WTC11 (cell line): ENCODE measurements at regions not wholly inside any gene's neighbourhood (a gene's known extent, or its start where the extent isn't known, plus 50 kb on each side); places are given as distances from the start of the nearest gene placed in this dataset.

ENCODE experiments used
- ATAC-seq: fragments of 200-7000 bp; cut with Tn5 transposase; 2 replicates; pipeline ENCODE4 v1.10.0; 2021; ENCODE audit warnings: mild to moderate bottlenecking, moderate library complexity
- CTCF ChIA-PET: fragments of 300-600 bp; sonication (Branson Sonifier 250); formaldehyde crosslinking; loops from one replicate; lab custom pipeline; 2021; ENCODE audit warnings: antibody characterized with exemption; lab: Charles Lee
- POLR2A ChIA-PET: fragments of 350-600 bp; sonication (Branson Sonifier 250); formaldehyde crosslinking; loops from one replicate; lab custom pipeline; 2021; ENCODE audit warnings: antibody characterized with exemption; lab: Charles Lee
- DNase-seq: peaks from one replicate; pipeline ENCODE4 v3.0.0; 2021; ENCODE audit warnings: low spot score
- H3K27ac Mint-ChIP-seq: 2 replicates; pipeline ENCODE4 v1.8.0; 2021; ENCODE audit warnings: mixed read lengths
- H3K27me3 Mint-ChIP-seq: 2 replicates; pipeline ENCODE4 v1.8.0; 2021; ENCODE audit warnings: low read depth, mild to moderate bottlenecking, moderate library complexity, mixed read lengths
- H3K36me3 Mint-ChIP-seq: 2 replicates; pipeline ENCODE4 v1.8.0; 2021; ENCODE audit warnings: mixed read lengths
- H3K4me1 Mint-ChIP-seq: 2 replicates; pipeline ENCODE4 v1.8.0; 2022; ENCODE audit warnings: mixed read lengths
- H3K4me3 Mint-ChIP-seq: 2 replicates; pipeline ENCODE4 v1.8.0; 2021; ENCODE audit warnings: mild to moderate bottlenecking, moderate library complexity, mixed read lengths
- H3K9me3 Mint-ChIP-seq: 2 replicates; pipeline ENCODE4 v1.8.0; 2021; ENCODE audit warnings: mixed read lengths
- AFF4 ChIP-seq: sonication (generic); formaldehyde crosslinking; IDR thresholded peaks from 2 replicates; pipeline ENCODE4 v1.8.1; 2023; ENCODE audit warnings: mild to moderate bottlenecking, missing genetic modification reagents, borderline replicate concordance
- ARID4B ChIP-seq: sonication (generic); formaldehyde crosslinking; IDR thresholded peaks from 2 replicates; pipeline ENCODE4 v1.8.0; 2023; ENCODE audit warnings: missing genetic modification reagents, mild to moderate bottlenecking, borderline replicate concordance
- CBFB ChIP-seq: sonication (generic); formaldehyde crosslinking; IDR thresholded peaks from 2 replicates; pipeline ENCODE4 v1.8.1; 2022; ENCODE audit warnings: mild to moderate bottlenecking, low read depth, missing genetic modification reagents
- EMX1 ChIP-seq: fragments of 250-450 bp; sonication (Bioruptor Pico); IDR thresholded peaks from 2 replicates; pipeline ENCODE4 v1.8.0; 2021; ENCODE audit warnings: mild to moderate bottlenecking
- FOXK1 ChIP-seq: sonication (generic); formaldehyde crosslinking; IDR thresholded peaks from 2 replicates; pipeline ENCODE4 v1.8.0; 2022; ENCODE audit warnings: mild to moderate bottlenecking, moderate library complexity, missing genetic modification reagents
- GTF2I ChIP-seq: fragments of 250-450 bp; sonication (Bioruptor Pico); conservative IDR thresholded peaks from 2 replicates; pipeline ENCODE4 v1.4.0; 2021; ENCODE audit warnings: mild to moderate bottlenecking
- HMGA2 ChIP-seq: fragments of 250-450 bp; sonication (Bioruptor Pico); IDR thresholded peaks from 2 replicates; pipeline ENCODE4 v1.4.0; 2021; ENCODE audit warnings: mild to moderate bottlenecking, moderate library complexity
- MYBL2 ChIP-seq: sonication (generic); formaldehyde crosslinking; IDR thresholded peaks from 2 replicates; pipeline ENCODE4 v1.8.1; 2023; ENCODE audit warnings: mild to moderate bottlenecking, moderate library complexity, missing genetic modification reagents
- NFE2L1 ChIP-seq: sonication (generic); formaldehyde crosslinking; IDR thresholded peaks from 2 replicates; pipeline ENCODE4 v1.8.1; 2023; ENCODE audit warnings: missing genetic modification reagents
- NFYB ChIP-seq: sonication (generic); formaldehyde crosslinking; conservative IDR thresholded peaks from 2 replicates; pipeline ENCODE4 v1.8.0; 2022; ENCODE audit warnings: low read depth, missing genetic modification reagents
- NR1H2 ChIP-seq: sonication (generic); formaldehyde crosslinking; IDR thresholded peaks from 2 replicates; pipeline ENCODE4 v1.9.0; 2021; ENCODE audit warnings: mild to moderate bottlenecking, moderate library complexity, missing genetic modification reagents
- PRDM15 ChIP-seq: sonication (generic); formaldehyde crosslinking; IDR thresholded peaks from 2 replicates; pipeline ENCODE4 v1.8.0; 2022; ENCODE audit warnings: missing genetic modification reagents
- SP1 ChIP-seq: sonication (generic); formaldehyde crosslinking; conservative IDR thresholded peaks from 2 replicates; pipeline ENCODE4 v1.8.1; 2022; ENCODE audit warnings: missing genetic modification reagents
- STAT6 ChIP-seq: sonication (generic); formaldehyde crosslinking; conservative IDR thresholded peaks from 2 replicates; pipeline ENCODE4 v1.8.1; 2023; ENCODE audit warnings: mild to moderate bottlenecking, low read depth, missing genetic modification reagents, moderate library complexity
- ZNF121 ChIP-seq: sonication (generic); formaldehyde crosslinking; IDR thresholded peaks from 2 replicates; pipeline ENCODE4 v1.8.0; 2023; ENCODE audit warnings: missing genetic modification reagents
- ZNF138 ChIP-seq: sonication (generic); formaldehyde crosslinking; conservative IDR thresholded peaks from 2 replicates; pipeline ENCODE4 v1.8.1; 2022; ENCODE audit warnings: mild to moderate bottlenecking, moderate library complexity, missing genetic modification reagents
- ZNF263 ChIP-seq: sonication (generic); formaldehyde crosslinking; IDR thresholded peaks from 2 replicates; pipeline ENCODE4 v1.8.1; 2022; ENCODE audit warnings: low read depth, mild to moderate bottlenecking, moderate library complexity, missing genetic modification reagents
- ZNF423 ChIP-seq: fragments of 250-450 bp; sonication (Bioruptor Pico); IDR thresholded peaks from 2 replicates; pipeline ENCODE4 v2.1.2; 2022; ENCODE audit warnings: mild to moderate bottlenecking, moderate library complexity

- no peak overlapping the region for H3K27ac Mint-ChIP-seq
Observed at GRCh38 chr4:133003169-133003568, 145.9 kb upstream of the PCDH10 start.

More at GRCh38 chr4:133003169-133003568, 145.9 kb upstream of the PCDH10 start:
- no peaks in the 10 kb centered on the region for H3K36me3 Mint-ChIP-seq
- TF ChIP-seq ARID4B: no peak
- TF ChIP-seq ZNF138 (CRISPR knock-in tag): no peak
- TF ChIP-seq ZNF121: no peak
- TF ChIP-seq ZNF263 (CRISPR knock-in tag): no peak
- no peak for TF ChIP-seq NFE2L1 (CRISPR knock-in tag)
- TF ChIP-seq PRDM15: no peak
- TF ChIP-seq HMGA2: no peak
- no peak for TF ChIP-seq EMX1 (CRISPR knock-in tag)
- TF ChIP-seq CBFB: no peak
- no peak for TF ChIP-seq NFYB (CRISPR knock-in tag)
- TF ChIP-seq MYBL2: no peak
- TF ChIP-seq GTF2I (CRISPR knock-in tag): no peak
- no peak for TF ChIP-seq AFF4 (CRISPR knock-in tag)
- no peak for TF ChIP-seq NR1H2 (CRISPR knock-in tag)
- TF ChIP-seq SP1: no peak
- TF ChIP-seq STAT6 (CRISPR knock-in tag): no peak
- no peak for TF ChIP-seq ZNF423 (CRISPR knock-in tag)
- no peak for TF ChIP-seq FOXK1 (CRISPR knock-in tag)
- peaks cover 4% of the 10 kb centered on the region; the same call in 1 of the 2 replicates for H3K4me1 Mint-ChIP-seq
- DNase-seq: no peak
- POLR2A ChIA-PET: no interaction called here
- H3K9me3 Mint-ChIP-seq: peaks cover 2% of the 10 kb centered on the region
- CTCF ChIA-PET: no interaction called here
- no peaks in the 10 kb centered on the region for H3K27me3 Mint-ChIP-seq
- H3K4me3 Mint-ChIP-seq: no peak overlapping the region
- ATAC-seq: no peak
